ENCODE measurements at regions not wholly inside any gene's neighbourhood (a gene's known extent, or its start where the extent isn't known, plus 50 kb on each side); places are given as distances from the start of the nearest gene placed in this dataset.
"Not testable (repeated sequence)": the region's sequence is repeated elsewhere in the genome, so short reads cannot be mapped to it uniquely, and the experiment has no call there.

DNA sequence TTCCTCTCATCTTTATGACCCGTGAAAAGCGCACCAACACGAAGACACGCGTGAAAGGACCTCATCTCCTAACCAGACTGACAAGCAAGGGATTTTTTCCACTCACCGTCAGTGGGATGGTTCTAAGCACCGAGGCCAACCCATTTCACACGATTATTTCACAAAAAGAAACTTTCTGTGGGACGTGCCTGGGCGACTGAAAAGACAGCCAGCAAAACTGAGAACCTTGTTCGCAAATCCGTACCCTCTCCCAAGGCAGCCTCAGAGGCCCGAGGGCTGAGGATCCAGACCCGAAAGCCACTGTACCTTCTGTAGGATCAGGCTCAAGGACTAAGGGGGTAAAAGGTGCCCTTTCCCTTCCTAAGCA lies 84.9 kb upstream of the METTL9 start:
- not testable (repeated sequence) for TF ChIP-seq EZH2 (IDR thresholded peaks at IDR 0.05; ENCODE audit: low read length)
- TF ChIP-seq, protein P1, sequence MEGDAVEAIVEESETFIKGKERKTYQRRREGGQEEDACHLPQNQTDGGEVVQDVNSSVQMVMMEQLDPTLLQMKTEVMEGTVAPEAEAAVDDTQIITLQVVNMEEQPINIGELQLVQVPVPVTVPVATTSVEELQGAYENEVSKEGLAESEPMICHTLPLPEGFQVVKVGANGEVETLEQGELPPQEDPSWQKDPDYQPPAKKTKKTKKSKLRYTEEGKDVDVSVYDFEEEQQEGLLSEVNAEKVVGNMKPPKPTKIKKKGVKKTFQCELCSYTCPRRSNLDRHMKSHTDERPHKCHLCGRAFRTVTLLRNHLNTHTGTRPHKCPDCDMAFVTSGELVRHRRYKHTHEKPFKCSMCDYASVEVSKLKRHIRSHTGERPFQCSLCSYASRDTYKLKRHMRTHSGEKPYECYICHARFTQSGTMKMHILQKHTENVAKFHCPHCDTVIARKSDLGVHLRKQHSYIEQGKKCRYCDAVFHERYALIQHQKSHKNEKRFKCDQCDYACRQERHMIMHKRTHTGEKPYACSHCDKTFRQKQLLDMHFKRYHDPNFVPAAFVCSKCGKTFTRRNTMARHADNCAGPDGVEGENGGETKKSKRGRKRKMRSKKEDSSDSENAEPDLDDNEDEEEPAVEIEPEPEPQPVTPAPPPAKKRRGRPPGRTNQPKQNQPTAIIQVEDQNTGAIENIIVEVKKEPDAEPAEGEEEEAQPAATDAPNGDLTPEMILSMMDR (optimal IDR thresholded peaks at IDR 0.05 in 1 of 3, IDR thresholded peaks at IDR 0.05 in 1 of 3, conservative IDR thresholded peaks at IDR 0.05 in 1 of 3; ENCODE audit: extremely low read depth in 1 of 3, insufficient read depth in 2 of 3, low read length in 3 of 3) = not testable (repeated sequence)
